ENCODE measurements at regions not wholly inside any gene's neighbourhood (a gene's known extent, or its start where the extent isn't known, plus 50 kb on each side); places are given as distances from the start of the nearest gene placed in this dataset.
"Not testable (repeated sequence)": the region's sequence is repeated elsewhere in the genome, so short reads cannot be mapped to it uniquely, and the experiment has no call there.

DNA sequence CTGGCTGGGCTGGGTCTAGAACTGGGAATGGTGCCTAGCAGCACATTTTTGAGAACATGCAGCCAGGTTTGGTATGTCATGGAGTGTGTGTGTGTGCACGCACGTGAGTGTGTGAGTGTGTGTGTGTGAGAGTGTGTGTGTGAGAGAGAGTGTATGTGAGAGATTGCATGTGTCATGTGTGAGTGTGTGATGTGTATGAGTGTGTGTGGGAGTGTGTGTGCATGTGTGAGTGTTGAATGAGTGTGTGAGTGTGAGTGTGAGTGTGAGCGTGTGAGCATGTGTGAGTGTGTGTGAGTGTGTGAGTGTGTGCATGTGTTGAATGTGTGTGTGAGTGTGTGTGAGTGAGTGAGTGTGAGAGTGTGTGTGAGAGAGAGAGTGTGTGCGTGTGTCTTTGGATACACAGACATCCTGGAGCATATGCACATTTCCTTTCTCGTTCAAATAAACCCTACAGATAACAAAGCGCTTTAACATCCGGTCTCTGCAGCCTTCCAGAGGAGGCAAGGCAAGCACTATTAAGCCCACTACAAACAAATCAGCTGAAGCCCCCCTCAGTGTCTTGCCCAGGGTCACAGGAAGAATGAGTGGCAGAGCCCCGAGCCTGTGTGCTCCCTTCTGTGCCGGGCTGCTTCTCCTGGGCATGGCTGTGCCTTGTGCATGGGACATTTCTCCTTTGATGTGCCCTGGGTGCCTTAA, 108.7 kb upstream of the ETV6 start:
- Histone ChIP-seq H3K4me3 (no peak overlapping the region), H3K36me3 (no peaks in the 10 kb centered on the region), H3K4me1 (peaks cover 0 to 9% (median 0%) of the 10 kb centered on the region in 12 donors), H3K9me3 (peaks cover 0 to 3% (median 0%) of the 10 kb centered on the region in 12 donors), H3K27ac (no peak overlapping the region), H3K27me3 (no peaks in the 10 kb centered on the region)
- intact Hi-C loops (cut with DNase I) = no loop called here
- ATAC-seq (no peak), DNase-seq (no peak)
- WGBS, 4 donors = 62 to 70% (median 64%) methylated on average over 9 of the region's 9 CpGs
- TF ChIP-seq POLR2A (IDR thresholded peaks at IDR 0.05) = no peak
- TF ChIP-seq, protein P1, sequence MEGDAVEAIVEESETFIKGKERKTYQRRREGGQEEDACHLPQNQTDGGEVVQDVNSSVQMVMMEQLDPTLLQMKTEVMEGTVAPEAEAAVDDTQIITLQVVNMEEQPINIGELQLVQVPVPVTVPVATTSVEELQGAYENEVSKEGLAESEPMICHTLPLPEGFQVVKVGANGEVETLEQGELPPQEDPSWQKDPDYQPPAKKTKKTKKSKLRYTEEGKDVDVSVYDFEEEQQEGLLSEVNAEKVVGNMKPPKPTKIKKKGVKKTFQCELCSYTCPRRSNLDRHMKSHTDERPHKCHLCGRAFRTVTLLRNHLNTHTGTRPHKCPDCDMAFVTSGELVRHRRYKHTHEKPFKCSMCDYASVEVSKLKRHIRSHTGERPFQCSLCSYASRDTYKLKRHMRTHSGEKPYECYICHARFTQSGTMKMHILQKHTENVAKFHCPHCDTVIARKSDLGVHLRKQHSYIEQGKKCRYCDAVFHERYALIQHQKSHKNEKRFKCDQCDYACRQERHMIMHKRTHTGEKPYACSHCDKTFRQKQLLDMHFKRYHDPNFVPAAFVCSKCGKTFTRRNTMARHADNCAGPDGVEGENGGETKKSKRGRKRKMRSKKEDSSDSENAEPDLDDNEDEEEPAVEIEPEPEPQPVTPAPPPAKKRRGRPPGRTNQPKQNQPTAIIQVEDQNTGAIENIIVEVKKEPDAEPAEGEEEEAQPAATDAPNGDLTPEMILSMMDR (IDR thresholded peaks at IDR 0.05) = no peak

DNA sequence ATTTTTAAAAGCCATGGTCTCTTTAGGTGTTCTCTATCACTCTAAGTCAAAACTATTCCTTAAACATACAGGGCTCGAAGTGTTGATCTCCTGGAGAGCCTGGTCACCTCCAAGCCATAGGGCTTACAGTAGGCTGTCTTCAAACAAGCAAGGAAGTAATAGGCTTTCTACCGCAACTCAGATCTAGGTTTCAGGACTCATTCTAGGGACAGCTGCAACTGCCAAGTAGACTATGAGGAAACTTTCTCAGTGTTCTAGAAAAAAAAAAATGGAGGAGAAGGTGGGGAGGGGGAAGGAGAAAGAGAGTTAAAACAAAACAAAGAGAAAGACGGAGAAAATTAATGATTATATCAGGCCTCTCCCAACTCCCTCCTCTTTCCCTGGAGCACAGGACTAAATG, 106.9 kb upstream of the ETV6 start:
- no peak for TF ChIP-seq POLR2A (IDR thresholded peaks at IDR 0.05)
- TF ChIP-seq, protein P1 (IDR thresholded peaks at IDR 0.05) = no peak
- no peak overlapping the region for H3K27ac ChIP-seq
- H3K4me1 ChIP-seq = peaks cover 0 to 18% (median 0%) of the 10 kb centered on the region in 12 donors
- intact Hi-C loops (cut with DNase I) = no loop called here
- no peaks in the 10 kb centered on the region for H3K27me3 ChIP-seq
- no peak overlapping the region for H3K4me3 ChIP-seq
- DNase-seq (no peak), ATAC-seq (no peak)
- H3K36me3 ChIP-seq = no peaks in the 10 kb centered on the region
- H3K9me3 ChIP-seq = peaks cover 0 to 3% (median 0%) of the 10 kb centered on the region in 12 donors
- 80 to 91% (median 87%) methylated on average over 3 of the region's 3 CpGs for WGBS, 4 donors

DNA sequence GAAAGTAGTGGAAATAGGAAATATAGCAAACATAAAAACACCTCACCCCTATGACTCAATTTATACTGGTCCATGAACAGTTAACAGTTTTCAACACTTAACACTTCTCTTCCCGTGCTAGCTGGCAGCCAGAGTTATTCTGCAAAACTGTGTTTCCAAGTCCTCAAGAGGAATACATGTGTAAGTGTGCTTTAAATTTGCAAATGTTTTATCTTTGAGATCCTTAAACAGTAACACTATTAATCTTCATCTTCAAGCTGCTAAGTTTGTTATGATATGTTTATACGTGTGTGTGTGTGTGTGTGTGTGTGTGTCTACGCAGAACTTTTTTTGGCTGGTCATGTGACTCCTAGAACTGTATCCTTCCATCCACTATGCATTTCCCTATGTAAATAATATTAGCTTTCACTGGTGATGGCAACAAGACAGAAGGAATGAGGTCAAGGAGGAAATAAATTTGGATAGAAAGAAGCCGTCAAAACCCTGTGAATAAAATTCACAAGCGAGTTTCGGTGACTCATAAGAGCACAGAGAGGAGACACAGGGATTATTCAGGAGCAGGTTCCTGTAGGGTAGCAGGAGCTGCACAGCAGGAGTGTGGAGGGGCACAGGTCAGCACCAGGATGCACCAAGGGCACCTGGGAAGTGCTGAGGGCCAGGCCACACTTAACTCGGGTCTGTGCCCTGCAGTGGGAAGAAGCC, 105.9 kb upstream of the ETV6 start:
- no peak overlapping the region for H3K4me3 ChIP-seq
- no peaks in the 10 kb centered on the region for H3K27me3 ChIP-seq
- H3K4me1 ChIP-seq = peaks cover 0 to 18% (median 0%) of the 10 kb centered on the region in 12 donors
- no peak for DNase-seq
- H3K27ac ChIP-seq = no peak overlapping the region
- TF ChIP-seq, protein P1 (IDR thresholded peaks at IDR 0.05) = no peak
- no peak for TF ChIP-seq POLR2A (IDR thresholded peaks at IDR 0.05)
- 68 to 77% (median 74%) methylated on average over 7 of the region's 7 CpGs for WGBS, 4 donors
- H3K36me3 ChIP-seq = no peaks in the 10 kb centered on the region
- H3K9me3 ChIP-seq = peaks cover 0 to 3% (median 0%) of the 10 kb centered on the region in 12 donors
- intact Hi-C loops (cut with DNase I) = no loop called here
- no peak for ATAC-seq

DNA sequence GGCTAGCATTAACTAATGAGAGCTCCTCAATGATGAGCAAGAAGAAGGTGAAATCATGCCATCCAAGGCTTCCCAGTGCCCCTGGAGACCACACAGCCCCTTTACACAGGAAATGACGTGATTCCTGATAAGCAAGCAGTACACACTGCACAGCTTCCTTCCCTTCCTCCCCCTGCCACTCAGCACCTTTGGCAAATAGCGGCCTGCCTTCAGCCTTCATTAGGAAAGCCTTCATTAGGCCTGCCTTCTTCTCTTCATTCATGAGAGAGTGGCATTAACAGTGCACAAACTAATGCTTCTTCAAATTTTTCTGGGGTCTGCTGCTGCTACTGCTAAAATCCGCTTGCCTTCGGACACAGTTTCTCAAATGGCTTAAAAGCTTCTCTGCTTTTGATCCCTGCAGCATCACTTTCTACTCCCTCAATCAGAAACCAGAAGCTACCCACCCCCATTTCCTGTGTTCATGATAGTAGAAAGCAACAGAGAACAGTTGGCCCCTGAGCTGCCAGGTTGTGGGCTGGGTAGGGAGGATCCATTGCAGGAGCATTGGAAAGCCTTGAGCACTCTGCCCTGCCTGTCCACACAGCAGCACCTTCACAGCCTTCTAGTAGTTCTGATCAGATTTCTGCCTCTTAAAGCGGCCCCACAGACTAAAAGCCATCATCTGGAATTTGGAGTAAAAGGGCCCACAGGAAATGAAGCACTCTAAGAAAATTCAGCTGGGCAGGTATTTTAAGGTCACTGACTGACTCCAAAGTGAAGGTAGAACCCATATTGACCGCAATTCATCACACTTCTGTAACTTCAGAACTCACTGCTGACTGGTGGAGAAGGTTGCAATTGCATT, 103.8 kb upstream of the ETV6 start:
- H3K9me3 ChIP-seq = no peaks in the 10 kb centered on the region
- H3K27me3 ChIP-seq = no peaks in the 10 kb centered on the region
- H3K4me3 ChIP-seq = no peak overlapping the region
- WGBS, 4 donors = 46 to 65% (median 51%) methylated on average over 6 of the region's 6 CpGs
- no peaks in the 10 kb centered on the region for H3K36me3 ChIP-seq
- peaks cover 0 to 18% (median 0%) of the 10 kb centered on the region in 12 donors for H3K4me1 ChIP-seq
- DNase-seq (no peak), ATAC-seq (peak in 2 of 4 donors; percentile 45 to 49)
- intact Hi-C loops (cut with DNase I) = no loop called here
- peak overlapping the region in 1 of 12 donors; percentile 57 for H3K27ac ChIP-seq
- TF ChIP-seq, protein P1 (IDR thresholded peaks at IDR 0.05) = no peak

DNA sequence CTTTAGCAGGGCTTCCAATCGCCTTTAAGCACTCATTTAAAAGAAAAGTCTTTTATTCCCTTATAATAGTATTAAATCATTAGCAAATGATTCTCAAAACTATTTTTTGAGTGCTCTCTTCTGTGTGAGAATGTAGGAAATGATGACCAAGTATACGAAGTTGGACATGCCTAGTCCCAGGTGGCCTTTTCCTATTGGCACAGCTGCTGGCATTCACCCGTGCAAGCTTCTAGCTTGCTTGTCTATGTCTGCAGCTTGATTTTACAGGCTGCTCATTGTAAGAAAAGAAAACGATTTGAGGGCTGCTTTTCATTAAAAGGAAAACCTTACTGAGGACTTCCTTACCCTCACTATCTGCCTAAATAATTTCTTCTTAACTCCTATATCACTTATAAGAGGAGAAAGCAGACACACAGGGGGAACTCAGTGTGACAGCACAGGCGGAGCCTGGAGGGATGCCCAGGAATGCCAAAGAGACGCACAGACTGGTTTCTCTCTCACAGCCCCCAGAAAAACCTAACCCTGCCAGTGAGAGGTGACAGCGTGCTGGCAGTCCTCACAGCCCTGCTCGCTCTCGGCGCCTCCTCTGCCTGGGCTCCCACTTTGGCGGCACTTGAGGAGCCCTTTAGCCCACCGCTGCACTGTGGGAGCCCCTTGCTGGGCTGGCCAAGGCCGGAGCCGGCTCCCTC, 102.7 kb upstream of the ETV6 start:
- H3K36me3 ChIP-seq; intact Hi-C loops (cut with DNase I); H3K27me3 ChIP-seq; H3K9me3 ChIP-seq: not testable (repeated sequence)
- WGBS, 4 donors = 30 to 62% (median 58%) methylated on average over 7 to 14 of the region's 14 CpGs
- peak; percentile 82 to 90 (median 90) for ATAC-seq
- H3K4me3 ChIP-seq = peak overlapping the region in 2 of 12 donors; percentile 40 to 43
- H3K4me1 ChIP-seq = peaks cover 0 to 18% (median 0%) of the 10 kb centered on the region in 12 donors
- H3K27ac ChIP-seq = peak overlapping the region in 2 of 12 donors; percentile 15 to 57
- DNase-seq = peak in 4 of 5 donors; percentile 23 to 61 (median 51)

DNA sequence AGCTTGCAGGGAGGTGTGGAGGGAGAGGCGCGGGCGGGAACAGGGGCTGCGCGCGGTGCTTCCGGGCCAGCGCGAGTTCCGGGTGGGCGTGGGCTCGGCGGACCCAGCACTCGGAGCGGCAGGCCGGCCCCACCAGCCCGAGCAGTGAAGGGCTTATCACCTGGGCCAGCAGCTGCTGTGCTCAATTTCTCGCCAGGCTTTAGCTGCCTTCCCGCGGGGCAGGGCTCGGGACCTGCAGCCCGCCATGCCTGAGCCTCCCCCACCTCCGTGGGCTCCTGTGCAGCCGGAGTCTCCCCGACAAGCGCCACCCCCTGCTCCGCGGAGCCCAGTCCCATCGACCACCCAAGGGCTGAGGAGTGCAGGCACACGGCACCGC, 102.2 kb upstream of the ETV6 start:
- H3K9me3 ChIP-seq; ATAC-seq; intact Hi-C loops (cut with DNase I); H3K36me3 ChIP-seq; H3K27me3 ChIP-seq: not testable (repeated sequence)
- peak in 1 of 5 donors; percentile 60 for DNase-seq
- Histone ChIP-seq H3K4me3 (peak overlapping the region in 2 of 12 donors; percentile 40 to 43), H3K27ac (peak overlapping the region in 2 of 12 donors; percentile 15 to 57), H3K4me1 (peaks cover 0 to 18% (median 0%) of the 10 kb centered on the region in 12 donors)
- WGBS, 4 donors = 89 to 100% (median 94%) methylated on average over 2 to 31 of the region's 31 CpGs
